ENCODE measurements at regions not wholly inside any gene's neighbourhood (a gene's known extent, or its start where the extent isn't known, plus 50 kb on each side); places are given as distances from the start of the nearest gene placed in this dataset.

DNA sequence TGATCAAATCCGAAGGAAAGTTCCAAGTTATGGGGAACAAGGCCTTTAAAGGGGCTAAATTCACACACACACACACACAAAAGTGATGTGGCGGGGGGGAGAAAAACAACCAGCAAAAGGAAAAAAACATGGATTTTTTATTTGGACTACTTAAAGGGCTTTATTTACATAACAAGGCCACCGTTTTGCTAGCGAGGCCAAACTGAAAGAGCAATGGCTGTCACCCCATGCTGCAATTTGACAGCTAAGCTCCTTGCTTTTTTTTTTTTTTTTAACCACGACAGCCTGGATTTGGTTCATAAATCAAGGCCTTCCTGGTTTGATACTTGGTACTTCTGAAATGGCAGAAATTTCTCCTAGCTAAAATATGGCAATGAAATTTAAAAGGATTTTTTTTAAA, 99.6 kb upstream of the PTCHD1 start:
- TF ChIP-seq EZH2 (IDR thresholded peaks at IDR 0.05; ENCODE audit: low read depth, unreplicated experiment) (no peak), EZH2phosphoT487 (IDR thresholded peaks at IDR 0.05; ENCODE audit: unreplicated experiment) (no peak), JUNB (IDR thresholded peaks at IDR 0.05; ENCODE audit: unreplicated experiment) (no peak), CREB1 (CRISPR knock-in tag; IDR thresholded peaks at IDR 0.05; ENCODE audit: low read depth) (no peak), STAT1 (IDR thresholded peaks at IDR 0.05; ENCODE audit: unreplicated experiment) (no peak), ZNF114 (CRISPR knock-in tag; IDR thresholded peaks at IDR 0.05) (no peak), ZNF331 (CRISPR knock-in tag; IDR thresholded peaks at IDR 0.05; ENCODE audit: low read depth) (no peak), POLR2AphosphoS5 (IDR thresholded peaks at IDR 0.05; ENCODE audit: low read depth) (no peak)
- TF ChIP-seq, protein P1, sequence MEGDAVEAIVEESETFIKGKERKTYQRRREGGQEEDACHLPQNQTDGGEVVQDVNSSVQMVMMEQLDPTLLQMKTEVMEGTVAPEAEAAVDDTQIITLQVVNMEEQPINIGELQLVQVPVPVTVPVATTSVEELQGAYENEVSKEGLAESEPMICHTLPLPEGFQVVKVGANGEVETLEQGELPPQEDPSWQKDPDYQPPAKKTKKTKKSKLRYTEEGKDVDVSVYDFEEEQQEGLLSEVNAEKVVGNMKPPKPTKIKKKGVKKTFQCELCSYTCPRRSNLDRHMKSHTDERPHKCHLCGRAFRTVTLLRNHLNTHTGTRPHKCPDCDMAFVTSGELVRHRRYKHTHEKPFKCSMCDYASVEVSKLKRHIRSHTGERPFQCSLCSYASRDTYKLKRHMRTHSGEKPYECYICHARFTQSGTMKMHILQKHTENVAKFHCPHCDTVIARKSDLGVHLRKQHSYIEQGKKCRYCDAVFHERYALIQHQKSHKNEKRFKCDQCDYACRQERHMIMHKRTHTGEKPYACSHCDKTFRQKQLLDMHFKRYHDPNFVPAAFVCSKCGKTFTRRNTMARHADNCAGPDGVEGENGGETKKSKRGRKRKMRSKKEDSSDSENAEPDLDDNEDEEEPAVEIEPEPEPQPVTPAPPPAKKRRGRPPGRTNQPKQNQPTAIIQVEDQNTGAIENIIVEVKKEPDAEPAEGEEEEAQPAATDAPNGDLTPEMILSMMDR (conservative IDR thresholded peaks at IDR 0.05; ENCODE audit: low read depth in 2 of 2): no peak
- TF ChIP-seq, protein P2, sequence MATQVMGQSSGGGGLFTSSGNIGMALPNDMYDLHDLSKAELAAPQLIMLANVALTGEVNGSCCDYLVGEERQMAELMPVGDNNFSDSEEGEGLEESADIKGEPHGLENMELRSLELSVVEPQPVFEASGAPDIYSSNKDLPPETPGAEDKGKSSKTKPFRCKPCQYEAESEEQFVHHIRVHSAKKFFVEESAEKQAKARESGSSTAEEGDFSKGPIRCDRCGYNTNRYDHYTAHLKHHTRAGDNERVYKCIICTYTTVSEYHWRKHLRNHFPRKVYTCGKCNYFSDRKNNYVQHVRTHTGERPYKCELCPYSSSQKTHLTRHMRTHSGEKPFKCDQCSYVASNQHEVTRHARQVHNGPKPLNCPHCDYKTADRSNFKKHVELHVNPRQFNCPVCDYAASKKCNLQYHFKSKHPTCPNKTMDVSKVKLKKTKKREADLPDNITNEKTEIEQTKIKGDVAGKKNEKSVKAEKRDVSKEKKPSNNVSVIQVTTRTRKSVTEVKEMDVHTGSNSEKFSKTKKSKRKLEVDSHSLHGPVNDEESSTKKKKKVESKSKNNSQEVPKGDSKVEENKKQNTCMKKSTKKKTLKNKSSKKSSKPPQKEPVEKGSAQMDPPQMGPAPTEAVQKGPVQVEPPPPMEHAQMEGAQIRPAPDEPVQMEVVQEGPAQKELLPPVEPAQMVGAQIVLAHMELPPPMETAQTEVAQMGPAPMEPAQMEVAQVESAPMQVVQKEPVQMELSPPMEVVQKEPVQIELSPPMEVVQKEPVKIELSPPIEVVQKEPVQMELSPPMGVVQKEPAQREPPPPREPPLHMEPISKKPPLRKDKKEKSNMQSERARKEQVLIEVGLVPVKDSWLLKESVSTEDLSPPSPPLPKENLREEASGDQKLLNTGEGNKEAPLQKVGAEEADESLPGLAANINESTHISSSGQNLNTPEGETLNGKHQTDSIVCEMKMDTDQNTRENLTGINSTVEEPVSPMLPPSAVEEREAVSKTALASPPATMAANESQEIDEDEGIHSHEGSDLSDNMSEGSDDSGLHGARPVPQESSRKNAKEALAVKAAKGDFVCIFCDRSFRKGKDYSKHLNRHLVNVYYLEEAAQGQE (IDR thresholded peaks at IDR 0.05; ENCODE audit: unreplicated experiment): no peak

All from GM23338 (cell line).